CD14-positive monocyte (primary cell): ENCODE measurements at regions not wholly inside any gene's neighbourhood (a gene's known extent, or its start where the extent isn't known, plus 50 kb on each side); places are given as distances from the start of the nearest gene placed in this dataset.

ENCODE experiments used
- DNase-seq, 3 donors: peaks; one replicate each; pipeline ENCODE4 v3.0.0-alpha.2; 2011 to 2022
- H2AFZ ChIP-seq: 2 replicates; pipeline ENCODE4 v1.6.0; 2012; ENCODE audit warnings: mild to moderate bottlenecking, low read depth, low read length, inconsistent platforms; ENCODE audit not compliant: insufficient read depth, poor library complexity, severe bottlenecking
- H3K27ac ChIP-seq, 2 donors: 1 replicate in 1 of 2; 2 replicates in 1 of 2; pipeline ENCODE4 v1.5.1; 2012 to 2013; ENCODE audit warnings: low read length in 2 of 2, control low read depth in 1 of 2, inconsistent platforms in 1 of 2, low read depth in 1 of 2, mild to moderate bottlenecking in 1 of 2
- H3K27me3 ChIP-seq, 2 donors: one replicate each; pipeline versions ENCODE4 v1.6.0 to v1.6.1; 2011 to 2013; ENCODE audit warnings: low read length in 2 of 2; ENCODE audit not compliant: control insufficient read depth in 2 of 2, insufficient read depth in 2 of 2
- H3K36me3 ChIP-seq, 2 donors: replicated peaks in 1 of 2; 1 replicate in 1 of 2; 2 replicates in 1 of 2; pipeline versions ENCODE4 v1.5.1 to v1.6.1; 2012 to 2013; ENCODE audit warnings: low read length in 2 of 2, control low read depth in 1 of 2, inconsistent platforms in 1 of 2, mild to moderate bottlenecking in 1 of 2; ENCODE audit not compliant: insufficient read depth in 2 of 2, control insufficient read depth in 1 of 2
- H3K4me1 ChIP-seq, 2 donors: 1 replicate in 1 of 2; 2 replicates in 1 of 2; pipeline versions ENCODE4 v1.5.1 to v1.6.1; 2012 to 2013; ENCODE audit warnings: low read length in 2 of 2, control low read depth in 1 of 2, inconsistent platforms in 1 of 2, mild to moderate bottlenecking in 1 of 2, moderate library complexity in 1 of 2; ENCODE audit not compliant: insufficient read depth in 2 of 2, control insufficient read depth in 1 of 2
- H3K4me2 ChIP-seq: replicated peaks from 2 replicates; pipeline ENCODE3; 2012; ENCODE audit warnings: low read length, moderate library complexity, mild to moderate bottlenecking; ENCODE audit not compliant: poor library complexity, severe bottlenecking; ENCODE audit errors: extremely low read depth
- H3K4me3 ChIP-seq, 3 experiments: fragments of 200-600 bp in 1 of 3; sonication (generic) in 1 of 3; replicated peaks in 1 of 3; 1 replicate in 2 of 3; 2 replicates in 1 of 3; pipeline ENCODE4 v1.5.1; 2011 to 2013; ENCODE audit warnings: low read length in 3 of 3, mild to moderate bottlenecking in 3 of 3, control low read depth in 2 of 3, low read depth in 2 of 3, inconsistent platforms in 1 of 3, moderate library complexity in 1 of 3
- H3K79me2 ChIP-seq: 2 replicates; pipeline ENCODE4 v1.6.0; 2012; ENCODE audit warnings: mild to moderate bottlenecking, control low read depth, inconsistent platforms, low read length, moderate library complexity; ENCODE audit not compliant: insufficient read depth
- H3K9ac ChIP-seq: 2 replicates; pipeline ENCODE4 v1.6.0; 2017; ENCODE audit warnings: low read length, mild to moderate bottlenecking; ENCODE audit not compliant: insufficient read depth, poor library complexity, severe bottlenecking
- H3K9me3 ChIP-seq, 2 donors: replicated peaks in 1 of 2; 1 replicate in 1 of 2; 2 replicates in 1 of 2; pipeline versions ENCODE4 v1.5.1 to v1.6.1; 2012 to 2013; ENCODE audit warnings: low read length in 2 of 2, control low read depth in 1 of 2; ENCODE audit not compliant: control insufficient read depth in 1 of 2, insufficient read depth in 1 of 2
- H4K20me1 ChIP-seq: 2 replicates; pipeline ENCODE4 v1.6.0; 2012; ENCODE audit warnings: mild to moderate bottlenecking, low read length, control low read depth, moderate library complexity; ENCODE audit not compliant: insufficient read depth
- H3K27ac Mint-ChIP-seq, 7 donors: one replicate each; pipeline ENCODE4 v1.8.0; 2020; ENCODE audit warnings: mild to moderate bottlenecking in 7 of 7, mixed read lengths in 7 of 7, moderate library complexity in 6 of 7, inconsistent platforms in 2 of 7
- H3K27me3 Mint-ChIP-seq, 3 donors: one replicate each; pipeline ENCODE4 v1.8.0; 2021 to 2022; ENCODE audit warnings: low read depth in 3 of 3, mild to moderate bottlenecking in 3 of 3, mixed read lengths in 3 of 3, moderate library complexity in 3 of 3, inconsistent platforms in 1 of 3
- H3K36me3 Mint-ChIP-seq, 2 donors: one replicate each; pipeline ENCODE4 v1.8.0; 2020; ENCODE audit warnings: mixed read lengths in 2 of 2, inconsistent platforms in 1 of 2, mild to moderate bottlenecking in 1 of 2
- H3K4me1 Mint-ChIP-seq: one replicate; pipeline ENCODE4 v1.8.0; 2020; ENCODE audit warnings: mild to moderate bottlenecking, mixed read lengths
- H3K4me3 Mint-ChIP-seq, 2 donors: one replicate each; pipeline ENCODE4 v1.8.0; 2020; ENCODE audit warnings: mild to moderate bottlenecking in 2 of 2, mixed read lengths in 2 of 2, moderate library complexity in 1 of 2
- H3K9me3 Mint-ChIP-seq, 7 donors: one replicate each; pipeline ENCODE4 v1.8.0; 2020 to 2022; ENCODE audit warnings: mixed read lengths in 7 of 7, mild to moderate bottlenecking in 6 of 7, moderate library complexity in 6 of 7, inconsistent platforms in 2 of 7
- WGBS: methylation state at CpG from one replicate; pipeline ENCODE4 v1.1.5; 2013; ENCODE audit warnings: missing lambda C conversion rate; ENCODE audit not compliant: insufficient coverage; 5-methylcytosine and 5-hydroxymethylcytosine counted together
- intact Hi-C, 2 donors: fragments of 100-400 bp; cut with micrococcal nuclease; formaldehyde crosslinking; loops; one replicate each; pipeline versions ENCODE4 v1.15.0 to v1.15.1; 2023
- TF ChIP-seq, protein P1 (sequence below): fragments of 200-600 bp; IDR thresholded peaks from one replicate; pipeline ENCODE4 v1.8.0; 2022; ENCODE audit warnings: antibody characterized with exemption, mild to moderate bottlenecking

DNA sequence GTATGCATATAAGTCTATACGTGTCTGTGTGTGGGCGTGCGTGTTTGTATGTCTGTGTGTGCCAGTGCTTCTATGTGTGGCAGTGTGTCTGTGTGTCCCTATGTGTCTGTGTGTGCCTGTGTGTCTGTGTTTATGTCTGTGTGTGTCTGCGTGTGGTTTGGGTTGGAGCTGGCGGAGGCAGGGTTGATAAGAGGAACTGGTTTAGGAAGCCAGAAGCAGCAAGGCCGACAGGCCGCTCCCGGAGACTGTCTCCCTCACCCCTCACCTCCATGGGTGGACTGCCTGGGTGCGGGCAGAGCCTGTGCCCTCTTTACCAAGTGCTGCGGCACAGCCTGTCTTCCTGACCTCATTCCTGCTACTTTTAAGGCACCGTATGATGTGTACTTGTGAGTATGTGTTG is 327.1 kb upstream of the B3GAT1 start:
- Histone ChIP-seq H3K27me3 (no peaks in the 10 kb centered on the region), H3K4me3 (no peak overlapping the region), H2AFZ (no peak overlapping the region), H3K4me1 (no peaks in the 10 kb centered on the region), H4K20me1 (no peaks in the 10 kb centered on the region), H3K9me3 (peaks cover 8 to 13% of the 10 kb centered on the region in 2 donors), H3K4me2 (no peak overlapping the region), H3K27ac (no peak overlapping the region), H3K36me3 (no peaks in the 10 kb centered on the region), H3K9ac (no peak overlapping the region), H3K79me2 (no peaks in the 10 kb centered on the region)
- TF ChIP-seq, protein P1, sequence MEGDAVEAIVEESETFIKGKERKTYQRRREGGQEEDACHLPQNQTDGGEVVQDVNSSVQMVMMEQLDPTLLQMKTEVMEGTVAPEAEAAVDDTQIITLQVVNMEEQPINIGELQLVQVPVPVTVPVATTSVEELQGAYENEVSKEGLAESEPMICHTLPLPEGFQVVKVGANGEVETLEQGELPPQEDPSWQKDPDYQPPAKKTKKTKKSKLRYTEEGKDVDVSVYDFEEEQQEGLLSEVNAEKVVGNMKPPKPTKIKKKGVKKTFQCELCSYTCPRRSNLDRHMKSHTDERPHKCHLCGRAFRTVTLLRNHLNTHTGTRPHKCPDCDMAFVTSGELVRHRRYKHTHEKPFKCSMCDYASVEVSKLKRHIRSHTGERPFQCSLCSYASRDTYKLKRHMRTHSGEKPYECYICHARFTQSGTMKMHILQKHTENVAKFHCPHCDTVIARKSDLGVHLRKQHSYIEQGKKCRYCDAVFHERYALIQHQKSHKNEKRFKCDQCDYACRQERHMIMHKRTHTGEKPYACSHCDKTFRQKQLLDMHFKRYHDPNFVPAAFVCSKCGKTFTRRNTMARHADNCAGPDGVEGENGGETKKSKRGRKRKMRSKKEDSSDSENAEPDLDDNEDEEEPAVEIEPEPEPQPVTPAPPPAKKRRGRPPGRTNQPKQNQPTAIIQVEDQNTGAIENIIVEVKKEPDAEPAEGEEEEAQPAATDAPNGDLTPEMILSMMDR = no peak
- no peaks in the 10 kb centered on the region for H3K27me3 Mint-ChIP-seq
- DNase-seq = no peak
- H3K4me3 Mint-ChIP-seq = no peak overlapping the region
- WGBS = 94% methylated on average over 5 of the region's 11 CpGs
- no peaks in the 10 kb centered on the region for H3K4me1 Mint-ChIP-seq
- no peak overlapping the region for H3K27ac Mint-ChIP-seq
- intact Hi-C loops = no loop called here
- H3K36me3 Mint-ChIP-seq = no peaks in the 10 kb centered on the region
- peaks cover 0 to 5% (median 0%) of the 10 kb centered on the region in 7 donors for H3K9me3 Mint-ChIP-seq

- H3K4me1 ChIP-seq = no peaks in the 10 kb centered on the region
- no peak for DNase-seq
- WGBS = 96% methylated on average over 21 of the region's 22 CpGs
- Mint-ChIP-seq H3K27ac (no peak overlapping the region), H3K36me3 (no peaks in the 10 kb centered on the region), H3K27me3 (no peaks in the 10 kb centered on the region), H3K4me1 (no peaks in the 10 kb centered on the region), H3K9me3 (peaks cover 0 to 5% (median 0%) of the 10 kb centered on the region in 7 donors), H3K4me3 (no peak overlapping the region)
- no peaks in the 10 kb centered on the region for H3K79me2 ChIP-seq
- H3K9ac ChIP-seq = no peak overlapping the region
- no peak overlapping the region for H2AFZ ChIP-seq
- H3K27ac ChIP-seq = no peak overlapping the region
- no peaks in the 10 kb centered on the region for H3K27me3 ChIP-seq
- no peaks in the 10 kb centered on the region for H3K36me3 ChIP-seq
- peaks cover 8 to 13% of the 10 kb centered on the region in 2 donors for H3K9me3 ChIP-seq
- TF ChIP-seq, protein P1 = no peak
- no peak overlapping the region for H3K4me3 ChIP-seq
- intact Hi-C loops = loop anchor here in 1 of 2 donors (1.0 kb wide), 1 partner anchor 8 kb away; no protein-coding TSS in a partner anchor
- H3K4me2 ChIP-seq = no peak overlapping the region
- no peaks in the 10 kb centered on the region for H4K20me1 ChIP-seq
Observed at GRCh38 chr11:134738581-134738980, 326.5 kb upstream of the B3GAT1 start.
